BLaER1 (cell line): ENCODE measurements at regions not wholly inside any gene's neighbourhood (a gene's known extent, or its start where the extent isn't known, plus 50 kb on each side); places are given as distances from the start of the nearest gene placed in this dataset.

ENCODE experiments used
- H3K27ac ChIP-seq: shearing (Covaris generic); formaldehyde crosslinking; 2 replicates; pipeline ENCODE4 v1.8.1; 2022
- H3K27me3 ChIP-seq: shearing (Covaris generic); formaldehyde crosslinking; 2 replicates; pipeline ENCODE4 v1.8.1; 2022
- H3K36me3 ChIP-seq: shearing (Covaris generic); formaldehyde crosslinking; 2 replicates; pipeline ENCODE4 v1.8.1; 2022
- H3K4me1 ChIP-seq: shearing (Covaris generic); formaldehyde crosslinking; 2 replicates; pipeline ENCODE4 v1.8.1; 2022
- H3K4me2 ChIP-seq: shearing (Covaris generic); formaldehyde crosslinking; 2 replicates; pipeline ENCODE4 v1.8.1; 2022
- H3K4me3 ChIP-seq: shearing (Covaris generic); formaldehyde crosslinking; 2 replicates; pipeline ENCODE4 v1.8.1; 2022
- H3K9ac ChIP-seq: shearing (Covaris generic); formaldehyde crosslinking; 2 replicates; pipeline ENCODE4 v1.8.1; 2022
- H3K9me3 ChIP-seq: shearing (Covaris generic); formaldehyde crosslinking; 2 replicates; pipeline ENCODE4 v1.8.1; 2022
- H4K20me1 ChIP-seq: shearing (Covaris generic); formaldehyde crosslinking; 2 replicates; pipeline ENCODE4 v1.8.1; 2022
- Cebpa-rat ChIP-seq: shearing (Covaris generic); IDR thresholded peaks from 2 replicates; pipeline ENCODE4 v1.8.1; 2022

- H3K27ac ChIP-seq = no peak overlapping the region
- TF ChIP-seq Cebpa-rat = no peak
- H3K4me3 ChIP-seq = no peak overlapping the region
- H3K27me3 ChIP-seq = no peaks in the 10 kb centered on the region
- no peaks in the 10 kb centered on the region for H3K36me3 ChIP-seq
- H4K20me1 ChIP-seq = no peaks in the 10 kb centered on the region
- H3K9me3 ChIP-seq = no peaks in the 10 kb centered on the region
- H3K4me2 ChIP-seq = peak overlapping the region; percentile 36
- no peak overlapping the region for H3K9ac ChIP-seq
- peaks cover 50% of the 10 kb centered on the region for H3K4me1 ChIP-seq
Measured at GRCh38 chr20:51122931-51123658, 100.2 kb upstream of the KCNG1 start.

GRCh38 chr20:51121901-51122412 lies 99.0 kb upstream of the KCNG1 start:
- H3K4me1 ChIP-seq = peaks cover 40% of the 10 kb centered on the region
- no peak overlapping the region for H3K9ac ChIP-seq
- H3K4me3 ChIP-seq = no peak overlapping the region
- no peaks in the 10 kb centered on the region for H3K27me3 ChIP-seq
- H3K36me3 ChIP-seq = no peaks in the 10 kb centered on the region
- H3K27ac ChIP-seq = no peak overlapping the region
- peak overlapping the region; percentile 36; the same call in 1 of the 2 replicates for H3K4me2 ChIP-seq
- no peaks in the 10 kb centered on the region for H3K9me3 ChIP-seq
- no peaks in the 10 kb centered on the region for H4K20me1 ChIP-seq
- TF ChIP-seq Cebpa-rat = no peak

GRCh38 chr20:51121272-51121671 lies 98.4 kb upstream of the KCNG1 start:
- H4K20me1 ChIP-seq = no peaks in the 10 kb centered on the region
- no peaks in the 10 kb centered on the region for H3K9me3 ChIP-seq
- no peak overlapping the region for H3K27ac ChIP-seq
- TF ChIP-seq Cebpa-rat = no peak
- H3K4me1 ChIP-seq = peaks cover 39% of the 10 kb centered on the region
- H3K4me2 ChIP-seq = peak overlapping the region; percentile 25
- no peaks in the 10 kb centered on the region for H3K36me3 ChIP-seq
- no peak overlapping the region for H3K4me3 ChIP-seq
- H3K9ac ChIP-seq = no peak overlapping the region
- H3K27me3 ChIP-seq = no peaks in the 10 kb centered on the region

- H3K4me3 ChIP-seq = no peak overlapping the region
- H3K27ac ChIP-seq = no peak overlapping the region
- H4K20me1 ChIP-seq = no peaks in the 10 kb centered on the region
- peak overlapping the region; percentile 25 for H3K4me2 ChIP-seq
- H3K36me3 ChIP-seq = no peaks in the 10 kb centered on the region
- H3K9me3 ChIP-seq = no peaks in the 10 kb centered on the region
- TF ChIP-seq Cebpa-rat = no peak
- H3K4me1 ChIP-seq = peaks cover 41% of the 10 kb centered on the region
- H3K27me3 ChIP-seq = no peaks in the 10 kb centered on the region
- no peak overlapping the region for H3K9ac ChIP-seq
Measured at GRCh38 chr20:51120868-51121267, 98.0 kb upstream of the KCNG1 start.

- Histone ChIP-seq H3K4me1 (peaks cover 44% of the 10 kb centered on the region), H3K36me3 (no peaks in the 10 kb centered on the region), H4K20me1 (no peaks in the 10 kb centered on the region), H3K4me3 (no peak overlapping the region), H3K9ac (no peak overlapping the region), H3K27ac (no peak overlapping the region), H3K27me3 (no peaks in the 10 kb centered on the region), H3K9me3 (no peaks in the 10 kb centered on the region), H3K4me2 (peak overlapping the region; percentile 25)
- TF ChIP-seq Cebpa-rat = no peak
Measured at GRCh38 chr20:51120438-51120837, 97.5 kb upstream of the KCNG1 start.

GRCh38 chr20:51119914-51120313 lies 97.0 kb upstream of the KCNG1 start:
- Histone ChIP-seq H3K27me3 (no peaks in the 10 kb centered on the region), H3K4me3 (no peak overlapping the region), H3K9me3 (no peaks in the 10 kb centered on the region), H3K4me2 (no peak overlapping the region), H3K36me3 (no peaks in the 10 kb centered on the region), H3K4me1 (peaks cover 44% of the 10 kb centered on the region), H3K9ac (no peak overlapping the region), H3K27ac (no peak overlapping the region), H4K20me1 (no peaks in the 10 kb centered on the region)
- no peak for TF ChIP-seq Cebpa-rat

- H3K9ac ChIP-seq = no peak overlapping the region
- no peak for TF ChIP-seq Cebpa-rat
- no peaks in the 10 kb centered on the region for H3K9me3 ChIP-seq
- H3K4me3 ChIP-seq = no peak overlapping the region
- no peak overlapping the region for H3K4me2 ChIP-seq
- no peaks in the 10 kb centered on the region for H3K27me3 ChIP-seq
- no peak overlapping the region for H3K27ac ChIP-seq
- no peaks in the 10 kb centered on the region for H3K36me3 ChIP-seq
- H4K20me1 ChIP-seq = no peaks in the 10 kb centered on the region
- peaks cover 49% of the 10 kb centered on the region for H3K4me1 ChIP-seq
Measured at GRCh38 chr20:51118985-51119527, 96.1 kb upstream of the KCNG1 start.

GRCh38 chr20:51118216-51118615 lies 95.3 kb upstream of the KCNG1 start:
- H3K4me2 ChIP-seq = no peak overlapping the region
- H3K4me1 ChIP-seq = peaks cover 48% of the 10 kb centered on the region
- H3K9me3 ChIP-seq = no peaks in the 10 kb centered on the region
- H3K27ac ChIP-seq = no peak overlapping the region
- TF ChIP-seq Cebpa-rat = no peak
- H3K36me3 ChIP-seq = no peaks in the 10 kb centered on the region
- no peak overlapping the region for H3K9ac ChIP-seq
- no peaks in the 10 kb centered on the region for H3K27me3 ChIP-seq
- no peak overlapping the region for H3K4me3 ChIP-seq
- no peaks in the 10 kb centered on the region for H4K20me1 ChIP-seq

GRCh38 chr20:51116765-51117686 lies 94.1 kb upstream of the KCNG1 start:
- no peaks in the 10 kb centered on the region for H3K36me3 ChIP-seq
- H3K9ac ChIP-seq = no peak overlapping the region
- H3K27me3 ChIP-seq = no peaks in the 10 kb centered on the region
- no peak overlapping the region for H3K27ac ChIP-seq
- TF ChIP-seq Cebpa-rat = no peak
- H3K9me3 ChIP-seq = no peaks in the 10 kb centered on the region
- peaks cover 36% of the 10 kb centered on the region for H3K4me1 ChIP-seq
- no peaks in the 10 kb centered on the region for H4K20me1 ChIP-seq
- no peak overlapping the region for H3K4me2 ChIP-seq
- no peak overlapping the region for H3K4me3 ChIP-seq

- Histone ChIP-seq H4K20me1 (no peaks in the 10 kb centered on the region), H3K36me3 (no peaks in the 10 kb centered on the region), H3K9me3 (no peaks in the 10 kb centered on the region), H3K4me1 (peaks cover 31% of the 10 kb centered on the region), H3K27ac (no peak overlapping the region), H3K4me3 (no peak overlapping the region), H3K9ac (no peak overlapping the region), H3K27me3 (no peaks in the 10 kb centered on the region), H3K4me2 (no peak overlapping the region)
- TF ChIP-seq Cebpa-rat = no peak
Measured at GRCh38 chr20:51111290-51111689, 88.4 kb upstream of the KCNG1 start.
